ENCODE measurements at regions not wholly inside any gene's neighbourhood (a gene's known extent, or its start where the extent isn't known, plus 50 kb on each side); places are given as distances from the start of the nearest gene placed in this dataset.

- Histone ChIP-seq H3K4me1 (peaks cover 20% of the 10 kb centered on the region), H3K9ac (no peak overlapping the region), H3K27me3 (no peaks in the 10 kb centered on the region), H3F3A (ENCODE audit: low read depth) (no peaks in the 10 kb centered on the region), H4K20me1 (ENCODE audit: low read depth) (no peaks in the 10 kb centered on the region), H3K4me3 (no peak overlapping the region), H3K4me2 (peak overlapping the region; percentile 2), H2AFZ (replicated peaks) (no peak overlapping the region), H3K9me3 (ENCODE audit: low read depth) (no peaks in the 10 kb centered on the region), H3K79me2 (ENCODE audit: low read depth) (no peaks in the 10 kb centered on the region), H3K27ac (no peak overlapping the region), H3K36me3 (no peaks in the 10 kb centered on the region)
- peak overlapping the region; percentile 40 for H3K27ac Mint-ChIP-seq
- H3K4me3 Mint-ChIP-seq = peak overlapping the region; percentile 56
- H3K4me1 Mint-ChIP-seq = peaks cover 19% of the 10 kb centered on the region
- no peaks in the 10 kb centered on the region for H3K27me3 Mint-ChIP-seq (ENCODE audit: insufficient read depth, low read depth)
- TF ChIP-seq CTCF (IDR thresholded peaks at IDR 0.05) (no peak), EZH2phosphoT487 (IDR thresholded peaks at IDR 0.05) (no peak), EZH2 (IDR thresholded peaks at IDR 0.05) (no peak)
- DNase-seq (ENCODE audit: low spot score) = no peak
- H3K9me3 Mint-ChIP-seq = peaks cover 5% of the 10 kb centered on the region
- no peaks in the 10 kb centered on the region for H3K36me3 Mint-ChIP-seq
Observed at GRCh38 chr5:27316271-27316650, 277.9 kb upstream of the CDH9 start.

- Histone ChIP-seq H3K4me1 (peaks cover 23% of the 10 kb centered on the region), H3K79me2 (ENCODE audit: low read depth) (no peaks in the 10 kb centered on the region), H3K36me3 (no peaks in the 10 kb centered on the region), H3K4me2 (peak overlapping the region; percentile 2), H3K9ac (no peak overlapping the region), H3K27ac (no peak overlapping the region), H4K20me1 (ENCODE audit: low read depth) (no peaks in the 10 kb centered on the region), H3K27me3 (no peaks in the 10 kb centered on the region), H3K4me3 (no peak overlapping the region), H3K9me3 (ENCODE audit: low read depth) (no peaks in the 10 kb centered on the region), H3F3A (ENCODE audit: low read depth) (no peaks in the 10 kb centered on the region), H2AFZ (replicated peaks) (no peak overlapping the region)
- TF ChIP-seq EZH2 (IDR thresholded peaks at IDR 0.05) (no peak), EZH2phosphoT487 (IDR thresholded peaks at IDR 0.05) (no peak), CTCF (IDR thresholded peaks at IDR 0.05) (no peak)
- Mint-ChIP-seq H3K36me3 (no peaks in the 10 kb centered on the region), H3K27me3 (ENCODE audit: insufficient read depth, low read depth) (no peaks in the 10 kb centered on the region), H3K4me3 (peak overlapping the region; percentile 56), H3K4me1 (peaks cover 19% of the 10 kb centered on the region), H3K9me3 (peaks cover 5% of the 10 kb centered on the region), H3K27ac (peak overlapping the region; percentile 40)
- peak; percentile 63 for DNase-seq (ENCODE audit: low spot score)
Observed at GRCh38 chr5:27315363-27316270, 277.2 kb upstream of the CDH9 start.

GRCh38 chr5:27313549-27313948 lies 275.2 kb upstream of the CDH9 start:
- no peaks in the 10 kb centered on the region for H3K9me3 ChIP-seq (ENCODE audit: low read depth)
- H3K27me3 Mint-ChIP-seq (ENCODE audit: insufficient read depth, low read depth) = no peaks in the 10 kb centered on the region
- peaks cover 19% of the 10 kb centered on the region for H3K4me1 Mint-ChIP-seq

More at GRCh38 chr5:27313549-27313948, 275.2 kb upstream of the CDH9 start:
- H3K4me2 ChIP-seq = no peak overlapping the region
- no peaks in the 10 kb centered on the region for H3K79me2 ChIP-seq (ENCODE audit: low read depth)
- no peak overlapping the region for H3K27ac ChIP-seq
- H3F3A ChIP-seq (ENCODE audit: low read depth) = no peaks in the 10 kb centered on the region
- no peaks in the 10 kb centered on the region for H4K20me1 ChIP-seq (ENCODE audit: low read depth)
- no peak for TF ChIP-seq CTCF (IDR thresholded peaks at IDR 0.05)
- no peak for TF ChIP-seq EZH2phosphoT487 (IDR thresholded peaks at IDR 0.05)
- TF ChIP-seq EZH2 (IDR thresholded peaks at IDR 0.05) = no peak
- no peak overlapping the region for H3K4me3 ChIP-seq
- Mint-ChIP-seq H3K36me3 (no peaks in the 10 kb centered on the region), H3K4me3 (no peak overlapping the region), H3K9me3 (no peaks in the 10 kb centered on the region), H3K27ac (no peak overlapping the region)
- H2AFZ ChIP-seq (replicated peaks) = no peak overlapping the region
- H3K4me1 ChIP-seq = peaks cover 23% of the 10 kb centered on the region
- H3K27me3 ChIP-seq = no peaks in the 10 kb centered on the region
- no peaks in the 10 kb centered on the region for H3K36me3 ChIP-seq
- no peak overlapping the region for H3K9ac ChIP-seq
- no peak for DNase-seq (ENCODE audit: low spot score)
